HG03196 (cell line): ENCODE measurements at regions not wholly inside any gene's neighbourhood (a gene's known extent, or its start where the extent isn't known, plus 50 kb on each side); places are given as distances from the start of the nearest gene placed in this dataset.
"Not testable (repeated sequence)": the region's sequence is repeated elsewhere in the genome, so short reads cannot be mapped to it uniquely, and the experiment has no call there.

Experiments used
- ATAC-seq: cut with Tn5 transposase; IDR thresholded peaks from one replicate; pipeline ENCODE4 v1.9.1; 2021; ENCODE audit not compliant: unreplicated experiment

DNA sequence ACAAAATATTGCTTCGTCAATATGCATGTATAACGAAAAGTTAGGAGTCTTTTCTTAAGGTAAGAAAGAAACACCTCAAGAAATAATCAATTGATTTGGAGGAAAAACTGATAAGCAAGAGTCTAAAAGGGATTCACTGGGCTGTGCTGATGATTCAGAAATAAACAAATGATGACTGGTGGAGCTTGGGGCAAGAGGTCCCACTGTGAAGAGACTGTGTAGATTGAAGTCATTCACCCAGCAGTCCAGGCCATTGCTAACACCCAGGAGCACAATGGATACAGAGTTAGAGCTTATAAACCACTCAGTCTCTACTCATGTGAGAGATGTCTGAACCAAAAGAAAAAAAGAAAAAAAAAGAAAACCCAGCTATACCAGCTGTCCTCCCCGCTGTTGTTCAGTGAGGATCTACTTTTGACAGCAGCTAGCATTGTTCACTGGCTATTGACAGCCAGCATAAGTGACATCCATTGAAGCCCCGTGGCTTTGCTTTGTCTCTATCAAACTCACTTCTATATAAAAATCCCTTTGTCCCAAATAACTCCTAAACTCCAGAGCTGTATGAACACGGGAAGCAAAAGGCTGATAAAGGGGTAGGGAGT is 255.5 kb downstream of the KCTD12 start:
- no peak for ATAC-seq

- ATAC-seq = no peak
Observed at GRCh38 chr13:76622315-76623040, 263.7 kb downstream of the KCTD12 start.

- ATAC-seq = no peak
Observed at GRCh38 chr13:76621705-76622104, 264.5 kb downstream of the KCTD12 start.

DNA sequence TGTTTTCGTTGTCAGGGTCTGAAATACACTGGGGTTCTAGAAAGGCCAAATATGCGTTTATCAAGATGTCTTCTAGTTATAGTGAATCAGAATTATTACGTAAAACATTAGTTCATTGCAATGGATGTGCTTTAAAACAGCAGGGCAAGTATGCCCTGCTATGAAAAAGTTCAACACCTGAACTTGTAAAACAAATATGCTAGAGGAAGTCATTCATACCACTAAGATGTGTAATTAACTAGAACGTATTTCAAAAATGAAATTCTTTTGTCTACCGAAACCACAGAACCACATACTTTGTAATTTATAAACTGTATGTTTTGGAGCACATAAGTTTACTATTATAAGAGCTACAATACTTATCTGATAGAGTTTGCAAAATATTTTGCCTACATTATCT is 266.2 kb downstream of the KCTD12 start:
- ATAC-seq = no peak

DNA sequence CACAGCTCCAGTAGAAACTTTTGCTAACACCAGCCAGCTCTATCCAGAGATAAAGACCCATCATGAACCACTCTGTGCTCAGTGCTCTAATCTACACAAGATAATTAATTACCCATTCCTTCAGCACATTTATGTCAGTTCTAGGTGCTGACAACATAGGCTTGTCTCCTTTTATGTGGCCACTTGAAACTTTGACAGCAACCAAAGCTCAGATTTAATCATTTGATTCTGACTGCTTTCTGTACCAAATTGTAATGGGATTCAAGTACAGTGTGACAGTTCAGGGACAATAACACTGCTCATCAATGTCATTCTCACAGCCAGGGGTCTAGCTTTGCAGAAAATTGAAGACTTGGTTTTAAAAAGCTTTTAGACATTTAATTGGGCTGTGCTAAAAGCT is 266.6 kb downstream of the KCTD12 start:
- ATAC-seq = no peak

DNA sequence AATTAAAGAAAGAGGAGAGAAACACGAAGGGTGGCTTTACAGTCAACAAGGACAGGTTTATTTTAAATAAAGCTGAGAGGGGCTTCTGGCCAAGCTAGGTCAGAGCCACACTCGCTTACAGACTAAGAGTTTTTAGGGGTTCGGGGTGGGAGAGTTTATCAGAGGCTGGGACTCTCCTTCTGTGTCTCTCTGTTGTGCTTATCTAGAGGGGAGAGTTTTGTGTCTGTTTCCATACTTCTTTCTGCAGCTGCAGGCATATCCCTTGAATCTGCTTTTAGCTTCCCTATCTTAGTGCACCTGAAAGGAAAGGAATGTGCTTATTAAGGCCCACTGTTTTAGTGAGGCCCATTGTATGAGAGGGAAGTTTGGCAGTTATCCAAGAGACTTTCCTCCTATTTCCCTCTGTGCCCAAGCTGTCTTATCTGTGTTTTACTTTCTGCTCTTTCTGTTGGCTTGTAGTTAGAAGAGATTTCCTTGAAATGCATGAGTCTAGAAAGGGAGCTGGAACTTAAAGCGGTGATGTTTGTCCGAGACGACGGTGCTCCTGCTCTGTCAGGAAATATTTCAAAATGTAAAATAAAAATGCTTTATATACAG is 275.3 kb downstream of the KCTD12 start:
- no peak for ATAC-seq

GRCh38 chr13:76609643-76610042 is 276.6 kb downstream of the KCTD12 start:
- no peak for ATAC-seq

DNA sequence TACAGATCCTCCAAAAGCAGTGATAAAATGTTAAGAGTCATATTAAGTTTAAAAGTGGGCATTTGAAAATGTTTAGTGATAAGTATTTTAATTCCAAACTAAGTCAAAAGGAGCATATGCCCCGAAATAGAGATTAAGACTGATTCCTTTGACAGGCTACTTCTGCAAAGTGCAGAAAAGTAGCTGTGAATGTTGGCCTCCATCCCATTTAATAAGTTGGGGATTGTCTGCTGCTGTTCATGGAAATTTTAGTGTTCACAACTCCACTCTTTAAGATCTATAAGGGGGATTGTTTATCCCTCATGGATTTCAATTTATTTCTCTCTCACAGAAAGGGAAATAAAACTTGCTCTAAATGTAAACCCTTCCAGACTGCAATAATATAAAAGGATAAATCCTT is 278.3 kb downstream of the KCTD12 start:
- ATAC-seq = no peak

- ATAC-seq = no peak
Observed at GRCh38 chr13:76600081-76600480, 286.1 kb downstream of the KCTD12 start.

GRCh38 chr13:76597868-76598267 is 288.3 kb downstream of the KCTD12 start:
- ATAC-seq = no peak

- ATAC-seq = no peak
Observed at GRCh38 chr13:76596216-76596615, 290.0 kb downstream of the KCTD12 start.

- no peak for ATAC-seq
Observed at GRCh38 chr13:76594435-76594834, 291.8 kb downstream of the KCTD12 start.

- ATAC-seq = no peak
Observed at GRCh38 chr13:76586842-76587241, 299.4 kb downstream of the KCTD12 start.

- ATAC-seq = no peak
Observed at GRCh38 chr13:76579701-76580100, 306.5 kb downstream of the KCTD12 start.

- not testable (repeated sequence) for ATAC-seq
Observed at GRCh38 chr13:76575634-76576033, 310.6 kb downstream of the KCTD12 start.

DNA sequence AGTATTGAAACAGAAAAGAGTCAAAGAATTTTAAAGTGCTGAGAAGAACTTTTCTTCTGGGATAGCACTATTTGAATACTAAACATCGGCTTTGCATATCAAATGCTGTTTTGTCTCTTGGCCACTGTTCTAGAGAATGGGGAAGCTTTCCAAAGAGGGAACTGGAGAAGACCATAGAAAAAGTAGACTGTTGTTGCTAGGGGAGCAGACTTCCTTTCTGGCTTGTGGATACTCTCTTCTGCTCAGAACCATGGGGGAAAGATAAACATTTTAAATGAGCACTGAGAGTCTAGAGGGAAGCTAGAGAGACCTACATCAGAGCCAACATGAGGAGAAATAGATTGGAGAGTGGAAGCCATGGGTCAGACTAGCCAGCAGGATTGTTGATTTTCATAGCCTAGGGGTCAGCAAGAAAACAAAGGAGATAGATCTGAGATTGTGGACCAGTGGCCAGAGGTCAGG is 315.7 kb downstream of the KCTD12 start:
- no peak for ATAC-seq

DNA sequence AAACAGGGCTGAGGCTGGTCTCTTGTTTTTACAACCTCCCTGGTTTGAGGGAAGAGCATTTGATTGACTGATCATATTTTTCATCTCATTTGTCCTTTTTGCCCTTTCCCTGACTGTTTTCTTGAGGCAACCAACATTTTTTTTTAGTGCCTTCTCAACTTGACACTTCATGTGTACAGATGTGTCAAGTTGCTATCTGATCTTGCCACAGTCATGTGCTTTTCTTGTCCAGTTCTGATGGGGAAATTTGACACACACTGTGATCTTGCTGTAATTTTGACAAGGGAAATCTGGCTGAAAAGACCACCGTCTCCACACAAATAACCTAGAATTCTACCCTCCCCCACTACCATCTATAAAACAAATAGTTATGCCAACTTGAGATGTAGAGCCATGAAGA is 329.6 kb downstream of the KCTD12 start:
- no peak for ATAC-seq

- no peak for ATAC-seq
Observed at GRCh38 chr13:76552807-76553206, 333.4 kb downstream of the KCTD12 start.

- no peak for ATAC-seq
Observed at GRCh38 chr13:76552041-76552772, 334.0 kb downstream of the KCTD12 start.

DNA sequence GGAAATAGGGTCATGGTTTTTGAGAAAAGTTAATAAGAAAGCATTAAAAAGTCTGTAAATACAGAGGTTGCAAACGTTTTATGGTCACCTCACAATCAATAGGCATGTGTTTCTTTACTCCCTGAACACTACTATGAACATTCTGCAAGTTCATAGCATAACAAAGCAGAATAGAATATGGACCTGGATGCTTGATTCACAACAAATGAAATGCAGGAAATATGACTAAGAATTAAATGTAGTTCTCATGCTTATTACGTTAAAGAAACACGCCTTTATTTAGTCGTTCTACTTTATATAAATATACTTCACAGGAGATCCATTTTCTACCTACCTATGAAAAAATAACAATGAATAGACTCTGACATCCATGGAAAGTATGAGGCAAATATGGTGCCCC is 344.0 kb downstream of the KCTD12 start:
- no peak for ATAC-seq

GRCh38 chr13:76538004-76538403 is 348.2 kb downstream of the KCTD12 start:
- no peak for ATAC-seq

DNA sequence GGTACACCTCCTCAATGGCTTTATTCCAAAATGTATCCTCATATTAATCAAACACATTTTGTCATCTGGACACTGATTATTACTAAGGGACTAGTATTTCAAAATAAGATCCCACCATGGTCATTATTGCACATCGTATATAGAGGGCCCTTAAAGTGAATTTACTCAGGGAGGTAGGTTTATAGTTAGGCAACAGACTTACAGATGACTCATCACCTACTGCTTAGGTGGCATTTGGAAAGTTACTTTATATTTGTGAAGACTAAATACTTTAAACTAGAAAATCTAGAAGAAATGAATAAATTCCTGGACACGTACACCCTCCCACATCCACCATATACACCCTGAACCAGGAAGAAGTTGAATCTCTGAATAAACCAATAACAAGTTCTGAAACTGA is 353.0 kb downstream of the KCTD12 start:
- ATAC-seq = no peak
